MM.1S (cell line): ENCODE measurements at regions not wholly inside any gene's neighbourhood (a gene's known extent, or its start where the extent isn't known, plus 50 kb on each side); places are given as distances from the start of the nearest gene placed in this dataset.

ENCODE experiments used
- CTCF ChIP-seq: fragments of 300-600 bp; sonication (generic); IDR thresholded peaks from 2 replicates; pipeline ENCODE4 v1.5.1; 2016; ENCODE audit warnings: antibody characterized with exemption, low read length, mixed read lengths
- EZH2 ChIP-seq: fragments of 300-600 bp; sonication (generic); optimal IDR thresholded peaks from 2 replicates; pipeline ENCODE3; 2017; ENCODE audit warnings: low read depth, mild to moderate bottlenecking, antibody characterized with exemption, low read length, mixed read lengths
- EZH2phosphoT487 ChIP-seq: fragments of 300-600 bp; sonication (generic); IDR thresholded peaks from 2 replicates; pipeline ENCODE4 v1.6.1; 2018; ENCODE audit warnings: antibody characterized with exemption, low read length

GRCh38 chr5:124652892-124653441 lies 93.5 kb downstream of the ZNF608 start:
- TF ChIP-seq CTCF (no peak), EZH2 (no peak), EZH2phosphoT487 (no peak)
